B cell (primary cell): ENCODE measurements at regions not wholly inside any gene's neighbourhood (a gene's known extent, or its start where the extent isn't known, plus 50 kb on each side); places are given as distances from the start of the nearest gene placed in this dataset.

ENCODE experiments used
- CTCF ChIP-seq: fragments of 200-600 bp; IDR thresholded peaks from one replicate; pipeline ENCODE4 v1.8.0; 2022; ENCODE audit warnings: antibody characterized with exemption, mild to moderate bottlenecking
- EZH2 ChIP-seq: IDR thresholded peaks from 2 replicates; pipeline ENCODE4 v1.6.1; 2012; ENCODE audit warnings: borderline replicate concordance, low read depth, mild to moderate bottlenecking, moderate library complexity, low read length; ENCODE audit not compliant: insufficient read depth, poor library complexity, severe bottlenecking

- TF ChIP-seq CTCF (no peak), EZH2 (no peak)
Measured at GRCh38 chr11:80532633-80533232, 1091.9 kb upstream of the TENM4 start.
